ENCODE measurements at regions not wholly inside any gene's neighbourhood (a gene's known extent, or its start where the extent isn't known, plus 50 kb on each side); places are given as distances from the start of the nearest gene placed in this dataset.

DNA sequence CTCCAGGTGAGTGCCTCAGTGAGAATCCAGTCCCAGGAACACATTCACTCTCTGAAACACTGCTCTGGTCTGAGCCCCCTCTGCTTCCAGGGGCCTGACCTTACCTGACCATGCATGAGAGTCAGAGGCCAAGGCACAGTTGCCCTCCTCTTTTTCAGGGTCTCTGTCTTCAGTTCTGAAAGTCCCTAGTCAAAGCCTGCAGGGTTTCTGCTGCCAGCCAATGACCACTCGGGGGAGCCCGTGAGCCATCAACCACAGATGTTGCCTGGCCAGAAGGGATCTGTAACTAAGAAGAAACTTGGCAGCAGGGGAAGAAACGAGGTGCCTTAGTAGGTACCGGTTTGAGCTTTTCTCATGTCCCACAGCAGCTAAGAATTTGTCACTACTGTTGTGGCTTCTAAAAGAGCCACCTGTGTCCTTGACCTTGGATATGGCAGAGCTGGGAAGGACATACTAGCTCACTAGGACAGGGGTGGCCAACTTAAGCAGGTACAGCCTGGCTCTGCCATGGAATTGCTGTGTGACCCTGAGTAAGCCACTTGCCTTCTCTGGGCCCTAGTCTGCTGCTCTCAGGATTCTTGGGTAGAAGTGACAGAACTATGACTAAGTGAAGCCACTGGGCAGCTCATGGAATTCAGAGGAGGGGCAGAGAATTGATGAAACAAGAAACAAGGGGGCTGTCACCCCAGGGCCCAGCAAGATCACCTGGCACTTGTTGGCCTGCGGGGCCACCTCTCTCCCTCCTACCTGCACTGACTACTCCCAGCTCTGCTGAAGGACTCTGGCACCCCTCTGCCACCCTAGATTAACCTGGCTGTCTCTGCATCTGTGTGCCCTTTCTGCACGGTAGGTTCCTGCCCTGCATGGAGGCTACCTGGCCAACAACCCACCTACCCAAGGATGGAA is 83.8 kb upstream of the GPR26 start:
- peak; percentile 35 to 40 for DNase-seq

DNA sequence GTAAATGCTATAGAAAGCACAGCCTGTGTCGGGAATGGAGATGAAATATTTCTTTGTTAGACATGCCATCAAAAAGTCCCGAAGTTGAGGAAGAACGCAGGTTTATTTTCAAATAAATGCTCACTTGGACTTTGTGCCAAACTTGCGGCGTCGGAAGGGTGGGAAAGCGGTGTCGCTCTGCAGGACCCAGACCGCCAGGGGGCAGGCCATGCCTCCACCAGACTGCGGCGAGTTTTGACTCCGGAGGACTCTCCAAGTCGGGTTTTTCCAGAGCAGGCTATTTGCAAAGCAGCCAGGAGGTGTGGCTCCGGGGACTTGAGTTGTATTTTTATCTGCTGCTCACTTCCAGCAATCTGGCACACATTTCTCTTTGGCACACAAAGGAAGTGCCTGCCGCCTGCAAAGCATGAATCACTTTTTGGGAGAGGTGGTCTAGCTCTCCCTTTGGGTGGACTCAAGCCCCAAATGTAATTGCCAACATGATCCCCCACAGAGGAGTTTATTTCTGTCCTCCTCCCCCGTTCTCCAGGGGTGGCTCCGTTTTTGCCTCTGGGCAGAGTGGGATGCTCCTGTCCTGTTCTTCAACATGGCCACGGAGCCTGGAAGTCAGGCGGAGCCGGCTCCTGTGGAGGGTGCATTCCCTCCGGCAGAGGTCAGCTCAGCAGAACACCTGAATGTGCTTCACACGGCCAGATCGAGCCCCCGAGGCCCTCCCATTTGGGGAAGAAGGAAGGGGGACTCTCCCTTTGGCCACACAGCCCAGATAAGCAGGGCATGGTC is 82.3 kb upstream of the GPR26 start:
- DNase-seq = peak; percentile 17 to 37

DNA sequence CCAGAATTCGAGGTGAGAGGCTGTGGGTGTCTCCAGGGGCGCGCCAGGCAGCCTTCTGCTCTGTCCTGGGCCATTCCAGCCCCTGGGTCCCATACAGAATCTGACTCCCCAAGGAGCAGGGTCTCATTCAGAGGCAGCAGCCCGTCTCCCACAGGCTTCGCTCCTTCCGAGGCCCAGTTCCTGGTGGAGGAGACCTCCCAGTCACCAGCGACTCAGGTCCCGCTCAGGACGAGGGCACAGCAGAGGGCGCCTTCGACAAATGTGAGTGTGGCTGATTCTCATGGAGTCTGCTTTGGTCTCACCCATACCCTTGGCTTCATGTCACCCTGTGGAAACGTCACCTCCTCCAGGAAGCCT is 81.8 kb upstream of the GPR26 start:
- DNase-seq = no peak

DNA sequence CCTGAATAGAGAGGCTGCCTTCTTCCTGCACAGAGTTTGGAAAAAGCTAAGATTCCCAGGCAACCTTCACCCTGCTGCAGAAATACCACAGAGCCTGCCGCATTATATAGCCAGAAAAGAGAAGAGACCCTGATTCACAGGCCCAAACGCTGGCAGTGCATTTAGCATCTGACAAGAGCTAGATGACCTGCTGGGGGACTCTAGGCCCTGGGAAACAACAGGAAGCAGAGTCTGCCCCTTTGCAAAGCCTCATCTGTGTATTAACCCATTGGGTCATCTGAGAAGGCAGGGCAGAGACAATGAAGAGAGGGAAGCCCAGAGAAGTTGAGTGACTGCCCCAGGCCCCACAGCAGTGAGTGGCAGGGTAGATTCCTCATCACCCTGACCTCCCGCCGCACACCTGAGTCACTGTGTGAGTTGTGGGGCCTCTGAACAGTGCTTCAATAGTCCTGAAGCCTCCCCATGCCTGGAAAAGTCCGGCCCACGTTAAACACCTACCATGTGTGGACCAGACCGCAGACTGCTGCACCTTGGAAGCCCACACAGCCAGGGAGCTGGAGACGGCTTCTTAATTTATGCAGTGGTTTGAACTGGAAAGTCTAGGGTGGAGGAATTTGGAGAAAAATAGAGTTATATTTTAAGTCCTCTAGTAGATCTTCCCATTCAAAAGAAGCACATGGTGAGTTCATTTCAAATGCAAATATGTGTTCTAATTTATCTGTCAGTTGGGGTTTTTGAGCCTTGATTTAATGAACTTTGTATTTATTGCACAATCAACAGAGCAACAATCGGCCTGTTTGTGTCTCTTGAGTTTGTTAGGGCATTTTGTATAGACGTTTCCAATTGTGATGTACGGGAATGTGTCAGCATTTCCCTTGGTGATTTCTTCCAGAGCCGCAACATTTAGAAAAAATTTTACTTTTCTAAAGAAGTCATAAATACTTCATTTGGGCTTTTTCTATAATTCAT is 80.4 kb upstream of the GPR26 start:
- DNase-seq = no peak

DNA sequence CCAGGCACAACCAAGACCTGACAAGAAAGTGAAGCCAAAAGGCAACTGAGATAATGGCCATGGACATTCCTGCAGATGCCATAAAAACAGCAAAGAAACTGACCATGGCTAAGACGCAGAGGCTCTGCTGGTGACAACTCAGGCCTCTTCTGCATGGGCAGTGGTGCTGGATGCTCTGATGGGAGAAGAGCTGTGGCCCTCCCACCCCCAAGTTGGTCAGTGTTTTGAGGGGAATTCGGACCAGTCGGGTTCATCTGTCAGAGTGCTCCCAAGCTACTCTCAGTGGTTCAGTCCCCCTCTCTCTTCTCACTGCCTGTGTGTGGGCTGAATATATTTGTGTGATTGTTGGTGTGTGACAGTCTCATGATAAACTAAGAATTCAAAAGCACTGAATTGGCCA is 79.0 kb upstream of the GPR26 start:
- DNase-seq = no peak

GRCh38 chr10:123588386-123588914 is 77.7 kb upstream of the GPR26 start:
- DNase-seq = no peak

GRCh38 chr10:123595661-123596060 is 70.5 kb upstream of the GPR26 start:
- no peak for DNase-seq

GRCh38 chr10:123597676-123598075 is 68.5 kb upstream of the GPR26 start:
- DNase-seq = no peak

GRCh38 chr10:123599366-123599849 is 66.7 kb upstream of the GPR26 start:
- no peak for DNase-seq

- DNase-seq = no peak
Observed at GRCh38 chr10:123600177-123600576, 66.0 kb upstream of the GPR26 start.

- no peak for DNase-seq
Observed at GRCh38 chr10:123603130-123603529, 63.0 kb upstream of the GPR26 start.

DNA sequence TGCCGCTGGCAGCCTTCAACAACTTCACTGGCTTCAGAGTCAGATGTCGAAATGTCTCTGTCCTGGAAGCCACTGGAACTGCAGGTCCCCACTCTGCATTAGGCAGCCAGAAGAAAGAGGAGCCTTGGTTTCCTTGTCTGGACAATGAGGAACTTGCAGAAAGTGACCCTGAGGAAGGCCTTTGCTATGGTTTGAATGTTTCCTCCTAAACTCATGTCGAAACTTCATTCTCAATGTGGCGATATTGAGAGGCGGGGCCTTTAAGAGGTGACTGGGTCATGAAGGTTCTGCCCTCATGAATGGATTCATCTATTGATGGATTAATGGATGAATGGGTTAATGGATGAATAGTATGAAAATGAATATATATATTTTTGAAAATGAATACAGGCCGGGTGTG is 61.6 kb upstream of the GPR26 start:
- no peak for DNase-seq

GRCh38 chr10:123606006-123606405 is 60.1 kb upstream of the GPR26 start:
- DNase-seq = no peak

DNA sequence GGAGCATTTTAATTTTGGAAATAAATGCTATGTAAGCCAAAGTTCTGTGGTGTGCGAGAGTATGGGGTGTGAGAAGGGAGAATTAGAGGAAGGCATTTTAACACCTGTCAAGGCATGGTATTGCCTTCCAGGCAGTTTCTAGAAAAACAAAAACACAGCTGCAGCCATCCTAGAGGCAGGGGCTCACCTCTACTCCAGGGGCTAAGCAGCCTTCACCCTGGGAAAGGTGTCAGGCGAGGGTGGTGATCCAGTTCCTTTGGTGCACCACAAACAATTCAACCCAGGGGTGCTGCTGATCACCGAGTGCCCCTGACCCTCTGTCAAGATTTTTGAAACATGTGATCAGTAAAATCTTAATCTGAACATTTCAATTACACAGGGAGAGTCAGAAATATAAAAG is 59.2 kb upstream of the GPR26 start:
- no peak for DNase-seq

- no peak for DNase-seq
Observed at GRCh38 chr10:123607386-123607785, 58.8 kb upstream of the GPR26 start.

GRCh38 chr10:123608047-123608446 is 58.1 kb upstream of the GPR26 start:
- no peak for DNase-seq

DNA sequence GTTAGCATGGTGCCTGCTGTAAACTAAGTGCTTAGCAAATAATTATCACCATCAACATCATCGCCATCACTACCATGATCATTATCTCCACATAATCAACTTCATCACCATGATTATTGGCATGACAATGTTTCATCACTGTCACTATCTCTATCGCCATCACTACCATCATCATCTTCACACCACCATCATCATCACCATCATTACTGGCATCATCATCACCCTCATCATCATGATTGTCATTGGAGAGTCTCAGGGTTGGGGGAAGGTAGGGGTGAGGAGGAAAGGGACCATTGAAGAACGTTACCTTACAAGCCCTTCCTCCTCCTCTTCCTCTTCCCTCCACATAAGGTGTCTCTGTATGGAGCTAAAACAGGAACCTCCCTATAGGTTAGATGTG is 54.9 kb upstream of the GPR26 start:
- no peak for DNase-seq

GRCh38 chr10:123611876-123612275 is 54.3 kb upstream of the GPR26 start:
- no peak for DNase-seq

- no peak for DNase-seq
Observed at GRCh38 chr10:123613346-123613850, 52.8 kb upstream of the GPR26 start.

DNA sequence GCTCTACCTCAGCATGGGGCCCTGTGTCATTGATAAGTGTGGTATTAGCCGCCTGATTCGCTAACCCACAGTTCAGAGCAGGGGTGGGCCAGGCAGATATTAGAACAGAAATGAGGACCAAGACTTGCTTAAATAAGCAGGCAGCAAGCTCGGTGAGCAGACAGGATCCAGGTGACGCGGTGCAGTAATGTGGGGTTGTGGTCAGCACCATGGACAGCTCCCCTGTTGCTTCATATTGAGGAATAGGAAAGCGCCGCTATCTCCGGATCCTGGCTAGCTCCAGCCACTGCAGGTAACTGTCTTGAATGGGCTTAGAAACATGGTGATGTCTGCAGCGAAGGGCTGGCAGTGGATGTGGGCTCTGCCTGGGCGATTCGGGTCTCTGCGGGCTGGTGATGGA is 51.3 kb upstream of the GPR26 start:
- no peak for DNase-seq

All from NCI-H187 (cell line).